Right lobe of liver (tissue), 4 donors: ENCODE measurements at regions not wholly inside any gene's neighbourhood (a gene's known extent, or its start where the extent isn't known, plus 50 kb on each side); places are given as distances from the start of the nearest gene placed in this dataset.
"Not testable (repeated sequence)": the region's sequence is repeated elsewhere in the genome, so short reads cannot be mapped to it uniquely, and the experiment has no call there.

Source experiments
- CTCF ChIP-seq, 4 donors: fragments of 200-600 bp in 3 of 4; fragments of 450-650 bp in 1 of 4; IDR thresholded peaks; one replicate each; pipeline versions ENCODE4 v1.5.1 to v1.8.0; 2016 to 2022; ENCODE audit warnings: antibody characterized with exemption in 4 of 4, mild to moderate bottlenecking in 2 of 4
- POLR2A ChIP-seq: fragments of 450-650 bp; IDR thresholded peaks from one replicate; pipeline ENCODE4 v1.6.1; 2017; ENCODE audit warnings: antibody characterized with exemption, mild to moderate bottlenecking
- donor health status: DM: no; HTN: no; CAD: no.
- donor health status: DM: no; HTN: no; CAD: no.
- donor health status: DM: no; HTN: yes; CAD: no.

DNA sequence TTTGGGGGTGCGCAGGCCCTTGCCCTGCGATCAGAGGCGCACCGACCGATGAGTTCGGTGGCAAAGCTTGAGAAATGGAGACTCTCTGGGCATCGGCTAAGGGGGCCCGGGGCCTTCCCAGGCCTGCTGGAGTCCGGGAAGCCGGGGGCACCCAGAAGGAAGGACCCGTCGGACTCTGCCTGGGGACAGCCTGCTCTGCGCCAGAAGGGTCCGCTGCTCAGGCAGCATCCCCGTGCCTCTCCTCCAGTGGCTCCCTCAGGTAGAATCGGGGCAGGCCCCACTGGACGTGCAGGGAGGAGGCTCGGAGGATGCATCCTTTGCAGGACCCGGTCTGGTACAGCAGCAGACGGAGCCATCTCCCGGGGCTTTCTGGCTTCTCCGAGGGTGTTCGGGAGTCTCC is 290.0 kb downstream of the PLS3 start:
- not testable (repeated sequence) for TF ChIP-seq CTCF (IDR thresholded peaks at IDR 0.05); POLR2A
